HG03439 (cell line): ENCODE measurements at regions not wholly inside any gene's neighbourhood (a gene's known extent, or its start where the extent isn't known, plus 50 kb on each side); places are given as distances from the start of the nearest gene placed in this dataset.
"Not testable (repeated sequence)": the region's sequence is repeated elsewhere in the genome, so short reads cannot be mapped to it uniquely, and the experiment has no call there.

ENCODE experiments used
- ATAC-seq: cut with Tn5 transposase; IDR thresholded peaks from one replicate; pipeline ENCODE4 v1.9.1; 2021; ENCODE audit warnings: mild to moderate bottlenecking, moderate library complexity; ENCODE audit not compliant: unreplicated experiment

GRCh38 chr2:111385226-111385957 is 264.7 kb downstream of the BCL2L11 start:
- ATAC-seq: not testable (repeated sequence)

- ATAC-seq: not testable (repeated sequence)
These were observed 269.9 kb downstream of the BCL2L11 start for GRCh38 chr2:111390605-111391004.

GRCh38 chr2:111395350-111396128 is 274.8 kb downstream of the BCL2L11 start:
- not testable (repeated sequence) for ATAC-seq

- ATAC-seq: not testable (repeated sequence)
These were observed 280.0 kb downstream of the BCL2L11 start for GRCh38 chr2:111400598-111401253.

GRCh38 chr2:111401270-111402140 is 280.8 kb downstream of the BCL2L11 start:
- ATAC-seq: not testable (repeated sequence)

GRCh38 chr2:111402450-111402849 is 281.7 kb downstream of the BCL2L11 start:
- ATAC-seq: not testable (repeated sequence)

- ATAC-seq: not testable (repeated sequence)
These were observed 282.6 kb downstream of the BCL2L11 start for GRCh38 chr2:111403287-111403686.

- ATAC-seq: not testable (repeated sequence)
These were observed 285.9 kb downstream of the BCL2L11 start for GRCh38 chr2:111406616-111407015.

GRCh38 chr2:111407632-111408194 is 287.0 kb downstream of the BCL2L11 start:
- not testable (repeated sequence) for ATAC-seq

- not testable (repeated sequence) for ATAC-seq
These were observed 290.2 kb downstream of the BCL2L11 start for GRCh38 chr2:111410868-111411406.

GRCh38 chr2:111411867-111412681 is 291.4 kb downstream of the BCL2L11 start:
- ATAC-seq: not testable (repeated sequence)

- ATAC-seq: not testable (repeated sequence)
These were observed 292.3 kb downstream of the BCL2L11 start for GRCh38 chr2:111412841-111413650.

- not testable (repeated sequence) for ATAC-seq
These were observed 293.2 kb downstream of the BCL2L11 start for GRCh38 chr2:111413950-111414349.

GRCh38 chr2:111415765-111416743 is 295.3 kb downstream of the BCL2L11 start:
- not testable (repeated sequence) for ATAC-seq

- ATAC-seq: not testable (repeated sequence)
These were observed 296.3 kb downstream of the BCL2L11 start for GRCh38 chr2:111417026-111417425.

- ATAC-seq: not testable (repeated sequence)
These were observed 297.6 kb downstream of the BCL2L11 start for GRCh38 chr2:111418091-111418875.
